ENCODE measurements at regions not wholly inside any gene's neighbourhood (a gene's known extent, or its start where the extent isn't known, plus 50 kb on each side); places are given as distances from the start of the nearest gene placed in this dataset.

GRCh38 chr17:27402943-27403342 lies 53.3 kb upstream of the KSR1 start:
- Histone ChIP-seq H3K27me3 (ENCODE audit: control insufficient read depth, insufficient read depth, low read length) (no peaks in the 10 kb centered on the region), H3K27ac (ENCODE audit: low read depth, low read length) (no peak overlapping the region), H3K4me3 (ENCODE audit: low read length) (no peak overlapping the region), H3K36me3 (ENCODE audit: control insufficient read depth, insufficient read depth, low read length) (no peaks in the 10 kb centered on the region), H3K4me1 (ENCODE audit: control insufficient read depth, insufficient read depth, low read length) (peaks cover under 1% of the 10 kb centered on the region), H3K9ac (ENCODE audit: low read length) (no peak overlapping the region)

- H3K4me1 ChIP-seq (ENCODE audit: control insufficient read depth, insufficient read depth, low read length), result peaks cover 5% of the 10 kb centered on the region
- H3K36me3 ChIP-seq (ENCODE audit: control insufficient read depth, insufficient read depth, low read length), result no peaks in the 10 kb centered on the region
- no peak overlapping the region for H3K27ac ChIP-seq (ENCODE audit: low read depth, low read length)
- H3K4me3 ChIP-seq (ENCODE audit: low read length), result no peak overlapping the region
- H3K9ac ChIP-seq (ENCODE audit: low read length), result no peak overlapping the region
- H3K27me3 ChIP-seq (ENCODE audit: control insufficient read depth, insufficient read depth, low read length), result no peaks in the 10 kb centered on the region
These were observed 52.7 kb upstream of the KSR1 start for GRCh38 chr17:27403480-27404005.

- peaks cover 5% of the 10 kb centered on the region for H3K4me1 ChIP-seq (ENCODE audit: control insufficient read depth, insufficient read depth, low read length)
These were observed 51.6 kb upstream of the KSR1 start for GRCh38 chr17:27404676-27405075.

More at GRCh38 chr17:27404676-27405075, 51.6 kb upstream of the KSR1 start:
- no peaks in the 10 kb centered on the region for H3K36me3 ChIP-seq (ENCODE audit: control insufficient read depth, insufficient read depth, low read length)
- H3K27ac ChIP-seq (ENCODE audit: low read depth, low read length), result no peak overlapping the region
- H3K4me3 ChIP-seq (ENCODE audit: low read length), result no peak overlapping the region
- no peak overlapping the region for H3K9ac ChIP-seq (ENCODE audit: low read length)
- H3K27me3 ChIP-seq (ENCODE audit: control insufficient read depth, insufficient read depth, low read length), result no peaks in the 10 kb centered on the region
